Hepatocyte (in vitro differentiated cells): ENCODE measurements at regions not wholly inside any gene's neighbourhood (a gene's known extent, or its start where the extent isn't known, plus 50 kb on each side); places are given as distances from the start of the nearest gene placed in this dataset.

Experiments
- CTCF ChIP-seq: fragments of 200-600 bp; sonication (generic); IDR thresholded peaks from 2 replicates; pipeline ENCODE4 v1.5.1; 2016; ENCODE audit warnings: antibody characterized with exemption, mild to moderate bottlenecking; ENCODE audit not compliant: poor library complexity
- EZH2 ChIP-seq: fragments of 200-600 bp; sonication (generic); IDR thresholded peaks from 2 replicates; pipeline ENCODE4 v1.6.1; 2016; ENCODE audit warnings: antibody characterized with exemption, mild to moderate bottlenecking, borderline replicate concordance
- EZH2phosphoT487 ChIP-seq: fragments of 200-600 bp; sonication (generic); IDR thresholded peaks from one replicate; pipeline ENCODE4 v1.6.1; 2018; ENCODE audit warnings: antibody characterized with exemption, mild to moderate bottlenecking, low read depth, moderate library complexity; ENCODE audit not compliant: unreplicated experiment, severe bottlenecking

GRCh38 chr6:121896363-121896762, 460.9 kb downstream of the GJA1 start:
- TF ChIP-seq CTCF (no peak), EZH2 (no peak), EZH2phosphoT487 (no peak)
